HG03060 (cell line): ENCODE measurements at regions not wholly inside any gene's neighbourhood (a gene's known extent, or its start where the extent isn't known, plus 50 kb on each side); places are given as distances from the start of the nearest gene placed in this dataset.

Source experiments
- ATAC-seq: cut with Tn5 transposase; IDR thresholded peaks from one replicate; pipeline ENCODE4 v1.9.1; 2021; ENCODE audit warnings: low read depth, moderate number of reproducible peaks; ENCODE audit not compliant: unreplicated experiment

- ATAC-seq, result no peak
These were observed 177.1 kb upstream of the FRG1 start for GRCh38 chr4:189763583-189763982.

- no peak for ATAC-seq
These were observed 175.4 kb upstream of the FRG1 start for GRCh38 chr4:189765301-189765700.

GRCh38 chr4:189765736-189766135, 174.9 kb upstream of the FRG1 start:
- no peak for ATAC-seq

GRCh38 chr4:189767941-189768340, 172.7 kb upstream of the FRG1 start:
- no peak for ATAC-seq

- no peak for ATAC-seq
These were observed 171.5 kb upstream of the FRG1 start for GRCh38 chr4:189769131-189769530.

GRCh38 chr4:189771696-189772361, 168.8 kb upstream of the FRG1 start:
- no peak for ATAC-seq

GRCh38 chr4:189773909-189774308, 166.8 kb upstream of the FRG1 start:
- no peak for ATAC-seq

- no peak for ATAC-seq
These were observed 161.2 kb upstream of the FRG1 start for GRCh38 chr4:189779281-189779980.

GRCh38 chr4:189780391-189780790, 160.3 kb upstream of the FRG1 start:
- ATAC-seq, result no peak

GRCh38 chr4:189784651-189785050, 156.0 kb upstream of the FRG1 start:
- no peak for ATAC-seq

GRCh38 chr4:189785257-189785656, 155.4 kb upstream of the FRG1 start:
- no peak for ATAC-seq

GRCh38 chr4:189786447-189786846, 154.2 kb upstream of the FRG1 start:
- ATAC-seq, result no peak

- ATAC-seq, result no peak
These were observed 153.2 kb upstream of the FRG1 start for GRCh38 chr4:189787216-189788031.

GRCh38 chr4:189792924-189793618, 147.6 kb upstream of the FRG1 start:
- ATAC-seq, result peak; percentile 66

GRCh38 chr4:189800545-189801088, 140.1 kb upstream of the FRG1 start:
- ATAC-seq, result no peak

- ATAC-seq, result no peak
These were observed 137.8 kb upstream of the FRG1 start for GRCh38 chr4:189802884-189803283.

- no peak for ATAC-seq
These were observed 135.8 kb upstream of the FRG1 start for GRCh38 chr4:189804894-189805293.

GRCh38 chr4:189806506-189806905, 134.2 kb upstream of the FRG1 start:
- no peak for ATAC-seq

- ATAC-seq, result no peak
These were observed 133.6 kb upstream of the FRG1 start for GRCh38 chr4:189807031-189807430.

GRCh38 chr4:189809241-189809735, 131.4 kb upstream of the FRG1 start:
- no peak for ATAC-seq
